Activated CD8-positive, alpha-beta memory T cell treated with anti-CD3 and anti-CD28 coated beads, Interleukin-2, amount 50 U/mL, for 24 hours (primary cell): ENCODE measurements at regions not wholly inside any gene's neighbourhood (a gene's known extent, or its start where the extent isn't known, plus 50 kb on each side); places are given as distances from the start of the nearest gene placed in this dataset.
"Not testable (repeated sequence)": the region's sequence is repeated elsewhere in the genome, so short reads cannot be mapped to it uniquely, and the experiment has no call there.

Experiments used
- DNase-seq: peaks from one replicate; pipeline ENCODE4 v3.0.0-alpha.2; 2020; ENCODE audit errors: extremely low read depth

GRCh38 chr1:47684518-47684917 lies 246.7 kb downstream of the FOXD2 start:
- DNase-seq: no peak

- DNase-seq: no peak
Observed at GRCh38 chr1:47684964-47685762, 247.3 kb downstream of the FOXD2 start.

GRCh38 chr1:47685763-47686066 lies 247.9 kb downstream of the FOXD2 start:
- DNase-seq: no peak

GRCh38 chr1:47686731-47687630 lies 249.1 kb downstream of the FOXD2 start:
- no peak for DNase-seq

- no peak for DNase-seq
Observed at GRCh38 chr1:47687631-47688460, 250.0 kb downstream of the FOXD2 start.

GRCh38 chr1:47688461-47689296 lies 250.8 kb downstream of the FOXD2 start:
- no peak for DNase-seq

- DNase-seq: no peak
Observed at GRCh38 chr1:47689894-47690293, 252.1 kb downstream of the FOXD2 start.

GRCh38 chr1:47690341-47691250 lies 252.8 kb downstream of the FOXD2 start:
- no peak for DNase-seq

- DNase-seq: not testable (repeated sequence)
Observed at GRCh38 chr1:47691293-47691692, 253.4 kb downstream of the FOXD2 start.

GRCh38 chr1:47692196-47692595 lies 254.4 kb downstream of the FOXD2 start:
- DNase-seq: no peak

- no peak for DNase-seq
Observed at GRCh38 chr1:47693115-47693514, 255.3 kb downstream of the FOXD2 start.

- no peak for DNase-seq
Observed at GRCh38 chr1:47694011-47694890, 256.4 kb downstream of the FOXD2 start.

- DNase-seq: no peak
Observed at GRCh38 chr1:47696404-47696736, 258.5 kb downstream of the FOXD2 start.

GRCh38 chr1:47696737-47697441 lies 259.0 kb downstream of the FOXD2 start:
- no peak for DNase-seq

GRCh38 chr1:47697616-47698335 lies 259.9 kb downstream of the FOXD2 start:
- DNase-seq: no peak

- DNase-seq: no peak
Observed at GRCh38 chr1:47699492-47700235, 261.8 kb downstream of the FOXD2 start.

GRCh38 chr1:47701283-47701682 lies 263.4 kb downstream of the FOXD2 start:
- DNase-seq: no peak
